Naive B cell (primary cell): ENCODE measurements at regions not wholly inside any gene's neighbourhood (a gene's known extent, or its start where the extent isn't known, plus 50 kb on each side); places are given as distances from the start of the nearest gene placed in this dataset.
A peak's percentile ranks its signal among the peaks of the same experiment; 100 is the strongest.

Source experiments
- ATAC-seq, 2 donors: fragments of 150-1000 bp; cut with Tn5 transposase; 2 replicates each; pipeline ENCODE4 v1.10.0; 2021; ENCODE audit warnings: low read depth in 2 of 2, mild to moderate bottlenecking in 2 of 2, moderate library complexity in 2 of 2
- DNase-seq: peaks from one replicate; pipeline ENCODE4 v3.0.0; 2022
- H3K27ac Mint-ChIP-seq, 6 donors: one replicate each; pipeline ENCODE4 v1.8.0; 2020 to 2022; ENCODE audit warnings: mild to moderate bottlenecking in 6 of 6, mixed read lengths in 6 of 6, moderate library complexity in 5 of 6, inconsistent platforms in 2 of 6
- H3K27me3 Mint-ChIP-seq, 3 donors: one replicate each; pipeline ENCODE4 v1.8.0; 2021 to 2022; ENCODE audit warnings: mixed read lengths in 3 of 3, mild to moderate bottlenecking in 1 of 3
- H3K36me3 Mint-ChIP-seq, 2 donors: one replicate each; pipeline ENCODE4 v1.8.0; 2020 to 2022; ENCODE audit warnings: mixed read lengths in 2 of 2, inconsistent platforms in 1 of 2, mild to moderate bottlenecking in 1 of 2
- H3K4me1 Mint-ChIP-seq, 3 donors: one replicate each; pipeline ENCODE4 v1.8.0; 2020 to 2022; ENCODE audit warnings: mixed read lengths in 3 of 3, inconsistent platforms in 1 of 3, mild to moderate bottlenecking in 1 of 3, moderate library complexity in 1 of 3
- H3K4me3 Mint-ChIP-seq, 8 donors: one replicate each; pipeline ENCODE4 v1.8.0; 2020 to 2022; ENCODE audit warnings: mild to moderate bottlenecking in 8 of 8, mixed read lengths in 8 of 8, moderate library complexity in 8 of 8, inconsistent platforms in 2 of 8
- H3K9me3 Mint-ChIP-seq, 7 donors: one replicate each; pipeline ENCODE4 v1.8.0; 2020 to 2022; ENCODE audit warnings: mixed read lengths in 7 of 7, mild to moderate bottlenecking in 5 of 7, inconsistent platforms in 2 of 7, moderate library complexity in 1 of 7

DNA sequence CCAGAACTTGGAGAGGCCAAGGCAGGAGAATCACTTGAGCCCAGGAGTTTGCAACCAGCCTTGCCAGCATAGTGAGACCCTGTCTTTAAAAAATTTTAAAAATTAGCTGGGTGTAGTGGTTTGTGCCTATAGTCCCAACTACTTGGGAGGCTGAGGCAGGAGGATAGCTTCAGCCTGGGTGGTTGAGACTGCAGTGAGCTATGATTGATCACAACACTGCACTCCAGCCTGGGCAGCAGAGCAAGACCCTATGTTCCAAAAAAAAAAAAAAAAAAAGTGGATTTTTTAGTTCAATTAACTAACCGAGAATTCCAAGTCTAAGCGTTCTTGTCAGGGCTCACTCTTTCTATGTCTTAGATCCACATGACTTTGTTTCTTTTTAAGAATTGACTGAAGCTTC, 130.3 kb upstream of the NRIP1 start:
- Mint-ChIP-seq H3K27me3 (no peaks in the 10 kb centered on the region), H3K36me3 (no peaks in the 10 kb centered on the region), H3K9me3 (no peaks in the 10 kb centered on the region), H3K27ac (no peak overlapping the region), H3K4me1 (no peaks in the 10 kb centered on the region), H3K4me3 (no peak overlapping the region)
- no peak for ATAC-seq
- no peak for DNase-seq

DNA sequence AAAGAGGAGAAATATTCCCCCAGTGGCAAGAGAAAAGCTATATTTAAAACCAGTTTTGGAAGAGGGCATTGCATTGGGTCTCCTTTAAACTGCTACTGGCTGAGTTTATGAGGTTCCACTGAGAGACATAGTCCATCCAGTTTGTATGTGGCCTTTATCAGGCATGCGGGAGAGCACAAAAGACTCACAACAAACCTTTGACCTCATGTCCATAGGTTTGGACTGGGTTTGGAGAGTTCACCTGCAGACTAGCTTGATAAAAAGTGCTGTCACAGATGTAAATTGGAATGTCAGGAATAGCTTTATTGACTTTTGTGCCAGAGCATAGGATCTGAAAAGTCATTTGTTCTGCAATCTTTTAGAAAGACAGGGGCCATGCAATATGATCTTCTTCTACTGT, 131.0 kb upstream of the NRIP1 start:
- ATAC-seq (no peak), DNase-seq (no peak)
- Mint-ChIP-seq H3K4me1 (no peaks in the 10 kb centered on the region), H3K9me3 (no peaks in the 10 kb centered on the region), H3K36me3 (no peaks in the 10 kb centered on the region), H3K27ac (no peak overlapping the region), H3K27me3 (no peaks in the 10 kb centered on the region), H3K4me3 (no peak overlapping the region)

GRCh38 chr21:15197696-15198095, 132.9 kb upstream of the NRIP1 start:
- DNase-seq (no peak), ATAC-seq (no peak)
- Mint-ChIP-seq H3K27ac (no peak overlapping the region), H3K4me1 (no peaks in the 10 kb centered on the region), H3K27me3 (no peaks in the 10 kb centered on the region), H3K4me3 (no peak overlapping the region), H3K9me3 (no peaks in the 10 kb centered on the region), H3K36me3 (no peaks in the 10 kb centered on the region)

GRCh38 chr21:15199414-15200383, 134.9 kb upstream of the NRIP1 start:
- Mint-ChIP-seq H3K9me3 (no peaks in the 10 kb centered on the region), H3K27me3 (peaks cover 2 to 6% (median 2%) of the 10 kb centered on the region in 3 donors), H3K4me1 (no peaks in the 10 kb centered on the region), H3K4me3 (no peak overlapping the region), H3K27ac (no peak overlapping the region), H3K36me3 (no peaks in the 10 kb centered on the region)
- ATAC-seq, result no peak
- no peak for DNase-seq

DNA sequence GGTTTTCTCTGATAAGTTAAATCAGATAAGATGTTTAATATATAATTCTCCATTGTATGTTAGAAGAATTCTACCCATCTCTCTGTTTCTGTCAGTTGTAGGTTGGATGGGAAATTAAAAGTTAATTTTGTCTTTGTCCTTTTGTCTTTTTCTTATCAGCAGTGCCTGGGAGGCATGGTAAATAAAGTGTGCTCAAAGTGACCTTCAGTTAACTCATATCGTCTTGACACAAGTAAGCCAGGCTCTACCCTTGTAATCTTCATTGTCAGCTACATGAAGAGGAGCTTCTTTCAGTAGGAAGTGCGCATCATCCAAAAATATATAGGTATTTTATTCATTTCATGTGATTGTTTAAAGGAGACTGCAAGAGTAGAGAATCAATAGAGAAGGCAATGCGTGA, 138.9 kb upstream of the NRIP1 start:
- no peak overlapping the region for H3K27ac Mint-ChIP-seq
- H3K9me3 Mint-ChIP-seq, result no peaks in the 10 kb centered on the region
- peaks cover 13 to 15% (median 15%) of the 10 kb centered on the region in 3 donors for H3K4me1 Mint-ChIP-seq
- DNase-seq (no peak), ATAC-seq (no peak)
- peaks cover 28 to 32% (median 30%) of the 10 kb centered on the region in 3 donors for H3K27me3 Mint-ChIP-seq
- no peaks in the 10 kb centered on the region for H3K36me3 Mint-ChIP-seq
- no peak overlapping the region for H3K4me3 Mint-ChIP-seq

- H3K27me3 Mint-ChIP-seq, result peaks cover 28 to 37% (median 30%) of the 10 kb centered on the region in 3 donors
- H3K27ac Mint-ChIP-seq, result no peak overlapping the region
- H3K9me3 Mint-ChIP-seq, result no peaks in the 10 kb centered on the region
- H3K4me3 Mint-ChIP-seq, result no peak overlapping the region
- no peak for ATAC-seq
- no peaks in the 10 kb centered on the region for H3K36me3 Mint-ChIP-seq
- peaks cover 13 to 15% (median 15%) of the 10 kb centered on the region in 3 donors for H3K4me1 Mint-ChIP-seq
- no peak for DNase-seq
Measured at GRCh38 chr21:15204140-15204969, 139.6 kb upstream of the NRIP1 start.

DNA sequence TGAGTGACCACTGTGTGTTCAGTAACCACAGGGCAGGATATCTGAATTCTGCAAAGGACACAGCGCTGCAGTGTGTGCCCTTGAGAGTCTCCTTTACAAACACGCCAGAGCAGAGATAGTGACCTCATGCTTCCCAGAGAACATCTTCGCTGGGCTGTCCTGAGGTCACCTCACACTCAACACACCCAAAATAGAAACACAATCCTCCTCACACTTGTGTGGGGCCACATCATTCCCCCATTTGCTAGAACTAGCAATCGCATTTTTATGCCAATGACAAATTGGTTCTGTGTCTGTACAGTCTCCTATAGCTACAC, 140.1 kb upstream of the NRIP1 start:
- Mint-ChIP-seq H3K4me3 (no peak overlapping the region), H3K27ac (no peak overlapping the region), H3K9me3 (no peaks in the 10 kb centered on the region), H3K36me3 (no peaks in the 10 kb centered on the region), H3K27me3 (peaks cover 28 to 42% (median 30%) of the 10 kb centered on the region in 3 donors), H3K4me1 (peaks cover 13 to 15% (median 15%) of the 10 kb centered on the region in 3 donors)
- ATAC-seq, result no peak
- DNase-seq, result no peak

DNA sequence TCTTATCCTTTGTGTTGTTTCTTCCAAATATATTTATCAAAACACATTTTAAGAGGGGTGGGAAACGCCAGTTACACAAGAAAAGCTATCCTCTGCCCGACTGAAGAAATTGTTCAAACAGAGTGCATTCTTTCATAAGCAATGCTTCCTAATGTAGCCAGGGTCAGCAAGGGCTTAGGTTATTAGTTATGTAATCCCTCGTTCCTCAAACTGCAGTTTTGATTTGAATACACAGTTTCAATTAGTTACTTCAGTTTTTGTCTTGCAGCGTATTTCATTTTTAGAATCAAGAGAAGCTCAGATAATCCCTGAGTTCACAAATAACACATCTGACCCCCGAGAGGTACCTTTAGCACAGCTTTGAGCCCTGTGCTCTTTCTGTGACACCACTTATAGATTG, 141.7 kb upstream of the NRIP1 start:
- peaks cover 17 to 25% (median 24%) of the 10 kb centered on the region in 3 donors for H3K4me1 Mint-ChIP-seq
- no peaks in the 10 kb centered on the region for H3K9me3 Mint-ChIP-seq
- H3K36me3 Mint-ChIP-seq, result no peaks in the 10 kb centered on the region
- peak; percentile 69 to 89 for ATAC-seq
- no peak for DNase-seq
- peak overlapping the region in 2 of 6 donors; percentile 27 to 67 for H3K27ac Mint-ChIP-seq
- H3K4me3 Mint-ChIP-seq, result peak overlapping the region in 2 of 8 donors; percentile 19 to 48
- H3K27me3 Mint-ChIP-seq, result peaks cover 28 to 42% (median 30%) of the 10 kb centered on the region in 3 donors

- H3K9me3 Mint-ChIP-seq, result no peaks in the 10 kb centered on the region
- peaks cover 20 to 30% (median 27%) of the 10 kb centered on the region in 3 donors for H3K4me1 Mint-ChIP-seq
- peak overlapping the region in 1 of 8 donors; percentile 48 for H3K4me3 Mint-ChIP-seq
- H3K27me3 Mint-ChIP-seq, result peaks cover 28 to 42% (median 30%) of the 10 kb centered on the region in 3 donors
- no peak for DNase-seq
- no peak for ATAC-seq
- no peak overlapping the region for H3K27ac Mint-ChIP-seq
- no peaks in the 10 kb centered on the region for H3K36me3 Mint-ChIP-seq
Measured at GRCh38 chr21:15207231-15207630, 142.4 kb upstream of the NRIP1 start.

DNA sequence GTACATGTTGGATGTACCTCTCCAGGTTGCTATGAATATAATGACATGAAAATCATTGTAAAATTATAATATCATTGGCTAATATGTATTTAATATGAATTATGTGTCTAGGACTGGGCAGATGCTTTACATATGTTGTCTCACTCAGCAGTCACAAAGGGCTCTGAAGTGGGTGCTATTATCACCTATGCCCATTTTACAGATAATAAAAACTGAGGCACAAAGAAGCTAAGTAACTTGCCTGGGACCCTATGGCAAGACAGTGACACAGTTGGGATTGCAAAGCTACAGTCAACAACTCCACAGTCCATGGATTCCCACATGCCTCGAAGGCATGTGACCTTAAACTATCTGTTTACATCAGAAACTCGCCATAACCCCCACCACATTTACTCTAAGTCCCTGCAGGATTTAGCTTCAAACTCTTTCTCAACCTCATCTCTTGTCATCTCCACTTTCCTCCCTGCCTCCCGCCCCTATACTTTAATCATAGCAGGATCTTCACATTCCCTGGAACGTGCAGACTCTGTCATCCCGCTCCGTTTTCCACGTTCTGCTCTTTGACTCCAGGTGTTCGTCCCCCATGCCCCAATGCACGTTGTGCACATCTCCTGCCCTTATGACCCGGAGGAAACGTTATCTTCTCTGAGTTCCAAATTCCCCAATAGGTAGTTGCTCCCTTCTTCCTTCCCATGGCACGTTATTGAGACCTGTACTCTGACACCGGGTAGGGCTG, 143.0 kb upstream of the NRIP1 start:
- Mint-ChIP-seq H3K4me1 (peaks cover 22 to 31% (median 29%) of the 10 kb centered on the region in 3 donors), H3K4me3 (no peak overlapping the region), H3K36me3 (no peaks in the 10 kb centered on the region), H3K27me3 (peaks cover 28 to 42% (median 30%) of the 10 kb centered on the region in 3 donors), H3K27ac (peak overlapping the region in 1 of 6 donors; percentile 12), H3K9me3 (no peaks in the 10 kb centered on the region)
- no peak for DNase-seq
- ATAC-seq, result no peak

DNA sequence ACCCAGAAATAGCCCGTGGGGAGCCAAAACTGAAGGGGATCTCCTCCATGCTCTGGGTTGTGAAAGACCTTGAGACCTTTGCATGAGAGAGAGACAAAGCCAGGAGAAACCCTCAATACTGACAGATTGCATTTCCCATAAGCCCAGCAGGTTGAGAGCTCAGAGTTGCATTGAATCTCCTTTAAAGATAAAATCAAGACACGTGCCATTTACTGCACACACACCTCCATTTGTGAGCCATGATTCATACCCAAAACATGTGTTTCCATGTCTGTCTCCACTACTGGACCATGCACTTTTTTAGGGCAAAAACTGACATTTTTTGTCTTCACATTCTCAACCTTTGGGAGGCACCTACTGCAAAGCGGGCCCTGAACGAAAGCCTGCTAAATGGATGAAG, 144.0 kb upstream of the NRIP1 start:
- peaks cover 28 to 42% (median 30%) of the 10 kb centered on the region in 3 donors for H3K27me3 Mint-ChIP-seq
- ATAC-seq (no peak), DNase-seq (no peak)
- no peaks in the 10 kb centered on the region for H3K9me3 Mint-ChIP-seq
- no peak overlapping the region for H3K27ac Mint-ChIP-seq
- H3K36me3 Mint-ChIP-seq, result no peaks in the 10 kb centered on the region
- peaks cover 25 to 36% (median 33%) of the 10 kb centered on the region in 3 donors for H3K4me1 Mint-ChIP-seq
- no peak overlapping the region for H3K4me3 Mint-ChIP-seq

DNA sequence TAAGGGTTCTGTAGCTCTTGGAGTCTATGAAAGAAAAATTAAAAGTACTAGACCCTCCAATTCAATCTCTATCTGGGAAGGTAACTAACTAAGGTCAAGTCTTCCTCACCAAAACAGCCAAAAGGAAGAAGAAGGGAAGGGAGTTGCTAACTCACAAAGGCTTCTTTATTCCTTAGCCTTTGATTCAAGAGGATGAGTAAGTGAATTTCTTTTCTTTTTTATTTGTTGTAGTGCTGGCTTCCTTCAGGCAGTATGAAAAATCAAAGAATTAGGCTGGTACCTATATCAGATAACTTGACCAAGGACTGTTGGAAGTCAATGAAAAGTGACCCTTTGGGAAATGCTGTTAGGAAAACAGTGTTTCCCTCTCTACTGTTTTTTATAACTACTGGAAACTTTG, 144.4 kb upstream of the NRIP1 start:
- ATAC-seq, result no peak
- H3K36me3 Mint-ChIP-seq, result no peaks in the 10 kb centered on the region
- no peaks in the 10 kb centered on the region for H3K9me3 Mint-ChIP-seq
- peaks cover 25 to 36% (median 33%) of the 10 kb centered on the region in 3 donors for H3K4me1 Mint-ChIP-seq
- DNase-seq, result no peak
- no peak overlapping the region for H3K4me3 Mint-ChIP-seq
- peaks cover 28 to 42% (median 29%) of the 10 kb centered on the region in 3 donors for H3K27me3 Mint-ChIP-seq
- H3K27ac Mint-ChIP-seq, result no peak overlapping the region

DNA sequence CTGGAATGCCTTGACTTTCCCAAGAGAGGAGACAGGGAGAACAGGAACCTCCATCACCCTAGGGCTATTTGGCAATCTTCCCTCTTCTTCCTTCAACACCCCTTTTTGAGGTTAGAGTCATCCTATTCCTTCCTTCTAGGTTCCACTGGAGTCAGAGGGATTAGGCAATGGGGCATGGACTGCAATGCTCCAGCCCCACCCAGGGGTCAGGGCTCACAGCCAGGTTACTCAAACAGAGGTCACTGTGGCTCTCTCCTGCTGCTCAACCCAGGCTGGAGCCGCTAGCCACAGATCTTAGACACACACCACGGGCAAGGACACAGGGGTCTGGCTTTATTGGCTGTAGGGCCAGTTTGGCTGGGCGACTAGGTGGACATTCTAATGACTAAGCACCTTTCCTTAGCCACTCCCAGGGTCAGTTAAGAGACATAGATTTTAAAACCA, 145.5 kb upstream of the NRIP1 start:
- Mint-ChIP-seq H3K4me3 (no peak overlapping the region), H3K9me3 (no peaks in the 10 kb centered on the region), H3K36me3 (no peaks in the 10 kb centered on the region), H3K27me3 (peaks cover 19 to 35% (median 21%) of the 10 kb centered on the region in 3 donors), H3K27ac (no peak overlapping the region), H3K4me1 (peaks cover 25 to 36% (median 33%) of the 10 kb centered on the region in 3 donors)
- no peak for DNase-seq
- no peak for ATAC-seq
